Upper lobe of right lung (tissue), 1 donor: ENCODE measurements at regions not wholly inside any gene's neighbourhood (a gene's known extent, or its start where the extent isn't known, plus 50 kb on each side); places are given as distances from the start of the nearest gene placed in this dataset.

ENCODE experiments used
- ATAC-seq: fragments of 200-7000 bp; cut with Tn5 transposase; one replicate; pipeline ENCODE4 v1.9.1; 2020; ENCODE audit warnings: mild to moderate bottlenecking, moderate library complexity
- DNase-seq: peaks from one replicate; pipeline ENCODE4 v3.0.0-alpha.2; 2020
- H3K27ac ChIP-seq: fragments of 200-600 bp; one replicate; pipeline ENCODE4 v1.8.0; 2022
- H3K27me3 ChIP-seq: fragments of 200-600 bp; one replicate; pipeline ENCODE4 v1.8.0; 2022; ENCODE audit warnings: mild to moderate bottlenecking
- H3K36me3 ChIP-seq: fragments of 200-600 bp; one replicate; pipeline ENCODE4 v1.8.0; 2022
- H3K4me1 ChIP-seq: fragments of 200-600 bp; one replicate; pipeline ENCODE4 v1.8.0; 2022
- H3K4me3 ChIP-seq: fragments of 200-600 bp; one replicate; pipeline ENCODE4 v1.8.0; 2022; ENCODE audit warnings: mild to moderate bottlenecking
- H3K9me3 ChIP-seq: fragments of 200-600 bp; one replicate; pipeline ENCODE4 v1.8.0; 2022
- CTCF ChIP-seq: fragments of 200-600 bp; IDR thresholded peaks from one replicate; pipeline ENCODE4 v1.8.0; 2022; ENCODE audit warnings: antibody characterized with exemption
- intact Hi-C: fragments of 100-400 bp; cut with DNase I; formaldehyde crosslinking; loops from one replicate; pipeline ENCODE4 v1.11.0; 2022
- donor health status: DM: no; HTN: yes; CAD: no; lungs with severe emphysema.

- ATAC-seq, result no peak
- no peak for DNase-seq
- Histone ChIP-seq H3K4me3 (no peak overlapping the region), H3K27me3 (peaks cover 75% of the 10 kb centered on the region), H3K4me1 (peaks cover 10% of the 10 kb centered on the region), H3K27ac (no peak overlapping the region), H3K9me3 (no peaks in the 10 kb centered on the region), H3K36me3 (no peaks in the 10 kb centered on the region)
- no peak for TF ChIP-seq CTCF
- intact Hi-C loops, result no loop called here
Measured at GRCh38 chr1:147079400-147080005, 92.8 kb downstream of the PRKAB2 start.

- DNase-seq, result no peak
- no peaks in the 10 kb centered on the region for H3K36me3 ChIP-seq
- no peak for TF ChIP-seq CTCF
- H3K4me3 ChIP-seq, result no peak overlapping the region
- intact Hi-C loops, result no loop called here
- no peak for ATAC-seq
- no peaks in the 10 kb centered on the region for H3K9me3 ChIP-seq
- no peak overlapping the region for H3K27ac ChIP-seq
- peaks cover 82% of the 10 kb centered on the region for H3K27me3 ChIP-seq
- peaks cover 10% of the 10 kb centered on the region for H3K4me1 ChIP-seq
Measured at GRCh38 chr1:147078606-147079399, 93.5 kb downstream of the PRKAB2 start.

GRCh38 chr1:147077936-147078605 is 94.2 kb downstream of the PRKAB2 start:
- no peak for ATAC-seq
- no peak for DNase-seq
- intact Hi-C loops, result no loop called here
- H3K4me3 ChIP-seq, result no peak overlapping the region
- H3K27ac ChIP-seq, result no peak overlapping the region
- H3K36me3 ChIP-seq, result no peaks in the 10 kb centered on the region
- peaks cover 84% of the 10 kb centered on the region for H3K27me3 ChIP-seq
- H3K9me3 ChIP-seq, result no peaks in the 10 kb centered on the region
- H3K4me1 ChIP-seq, result peaks cover 10% of the 10 kb centered on the region
- TF ChIP-seq CTCF, result no peak

GRCh38 chr1:147077523-147077922 is 94.7 kb downstream of the PRKAB2 start:
- DNase-seq (no peak), ATAC-seq (no peak)
- peaks cover 10% of the 10 kb centered on the region for H3K4me1 ChIP-seq
- no peak overlapping the region for H3K27ac ChIP-seq
- intact Hi-C loops, result no loop called here
- no peaks in the 10 kb centered on the region for H3K9me3 ChIP-seq
- no peak for TF ChIP-seq CTCF
- peaks cover 83% of the 10 kb centered on the region for H3K27me3 ChIP-seq
- no peaks in the 10 kb centered on the region for H3K36me3 ChIP-seq
- H3K4me3 ChIP-seq, result no peak overlapping the region

- intact Hi-C loops, result no loop called here
- Histone ChIP-seq H3K27me3 (peaks cover 82% of the 10 kb centered on the region), H3K4me1 (peaks cover 10% of the 10 kb centered on the region), H3K9me3 (no peaks in the 10 kb centered on the region), H3K36me3 (no peaks in the 10 kb centered on the region), H3K27ac (no peak overlapping the region), H3K4me3 (no peak overlapping the region)
- DNase-seq, result no peak
- TF ChIP-seq CTCF, result no peak
- no peak for ATAC-seq
Measured at GRCh38 chr1:147077081-147077480, 95.2 kb downstream of the PRKAB2 start.
